Spleen (tissue), 11 donors: ENCODE measurements at regions not wholly inside any gene's neighbourhood (a gene's known extent, or its start where the extent isn't known, plus 50 kb on each side); places are given as distances from the start of the nearest gene placed in this dataset.

ENCODE experiments used
- DNase-seq: peaks from one replicate; pipeline ENCODE4 v3.0.0-alpha.2; 2020
- H3K27ac ChIP-seq, 8 donors: fragments of 200-600 bp; sonication (generic) in 7 of 8; 1 replicate in 4 of 8; 2 replicates in 4 of 8; pipeline versions ENCODE4 v1.5.0 to v1.8.0; 2016 to 2021; ENCODE audit warnings: inconsistent platforms in 4 of 8, mild to moderate bottlenecking in 4 of 8, moderate library complexity in 1 of 8
- H3K27me3 ChIP-seq, 7 donors: fragments of 200-600 bp; sonication (generic) in 6 of 7; replicated peaks in 1 of 7; 1 replicate in 4 of 7; 2 replicates in 3 of 7; pipeline versions ENCODE4 v1.5.0 to v1.8.0; 2016 to 2021; ENCODE audit warnings: inconsistent platforms in 3 of 7, mild to moderate bottlenecking in 1 of 7
- H3K36me3 ChIP-seq, 6 donors: fragments of 200-600 bp; sonication (generic) in 5 of 6; 1 replicate in 4 of 6; 2 replicates in 2 of 6; pipeline versions ENCODE4 v1.5.0 to v1.8.0; 2016 to 2021; ENCODE audit warnings: inconsistent platforms in 2 of 6
- H3K4me1 ChIP-seq, 6 donors: fragments of 200-600 bp; sonication (generic) in 5 of 6; 1 replicate in 3 of 6; 2 replicates in 3 of 6; pipeline versions ENCODE4 v1.5.0 to v1.8.0; 2016 to 2021; ENCODE audit warnings: inconsistent platforms in 3 of 6
- H3K4me3 ChIP-seq, 8 donors: fragments of 200-600 bp; sonication (generic) in 7 of 8; 1 replicate in 4 of 8; 2 replicates in 4 of 8; pipeline versions ENCODE4 v1.5.0 to v1.8.0; 2016 to 2021; ENCODE audit warnings: inconsistent platforms in 4 of 8, mild to moderate bottlenecking in 4 of 8, moderate library complexity in 2 of 8
- H3K9me3 ChIP-seq, 8 donors: fragments of 200-600 bp; sonication (generic) in 7 of 8; 1 replicate in 4 of 8; 2 replicates in 4 of 8; pipeline versions ENCODE4 v1.5.0 to v1.8.0; 2016 to 2021; ENCODE audit warnings: inconsistent platforms in 4 of 8
- CTCF ChIP-seq, 11 experiments: fragments of 200-600 bp in 7 of 11; fragments of 450-650 bp in 4 of 11; sonication (generic) in 4 of 11; IDR thresholded peaks in 8 of 11; conservative IDR thresholded peaks in 3 of 11; 1 replicate in 7 of 11; 2 replicates in 4 of 11; pipeline versions ENCODE4 v1.4.0 to v1.8.0; 2016 to 2021; ENCODE audit warnings: antibody characterized with exemption in 11 of 11, inconsistent platforms in 4 of 11, mild to moderate bottlenecking in 1 of 11
- POLR2A ChIP-seq, 3 donors: fragments of 450-650 bp; IDR thresholded peaks; one replicate each; pipeline ENCODE4 v1.5.1; 2017; ENCODE audit warnings: antibody characterized with exemption in 3 of 3, mild to moderate bottlenecking in 1 of 3
- POLR2AphosphoS5 ChIP-seq, 3 donors: sonication (generic); formaldehyde crosslinking; IDR thresholded peaks; one replicate each; pipeline ENCODE4 v1.5.1; 2017; ENCODE audit warnings: antibody characterized with exemption in 3 of 3
- WGBS, 5 donors: extraction: QIAGEN DNeasy Blood & Tissue Kit in 3 of 5; methylation state at CpG; one replicate each; pipeline versions ENCODE4 v1.1.5 to v1.1.7; 2013 to 2018; 5-methylcytosine and 5-hydroxymethylcytosine counted together
- intact Hi-C: fragments of 100-400 bp; cut with DNase I; formaldehyde crosslinking; loops from one replicate; pipeline ENCODE4 v1.15.0; 2023; ENCODE audit warnings: low total_unique reads
- donor health status: healthy with polysubstance abuse.
- donor health status: DM: no; HTN: no; CAD: no; lungs with moderate emphysema.
- donor health status: DM: no; HTN: no; CAD: no.
- donor health status: Bipolar disorder and iron deficiency.
- donor health status: healthy.
- donor health status: DM: no; HTN: no; CAD: no.
- donor health status: DM: yes; HTN: yes; CAD: no.

- intact Hi-C loops: no loop called here
- H3K27ac ChIP-seq: no peak overlapping the region
- WGBS, 5 donors: 72 to 88% (median 77%) methylated on average over 7 of the region's 7 CpGs
- TF ChIP-seq CTCF (IDR thresholded peaks at IDR 0.05 in 8 of 11, conservative IDR thresholded peaks at IDR 0.05 in 3 of 11) (no peak), POLR2AphosphoS5 (IDR thresholded peaks at IDR 0.05) (no peak), POLR2A (IDR thresholded peaks at IDR 0.05) (no peak)
- H3K9me3 ChIP-seq: no peaks in the 10 kb centered on the region
- H3K27me3 ChIP-seq: no peaks in the 10 kb centered on the region
- no peak overlapping the region for H3K4me3 ChIP-seq
- no peak for DNase-seq
- H3K4me1 ChIP-seq: no peaks in the 10 kb centered on the region
- H3K36me3 ChIP-seq: no peaks in the 10 kb centered on the region
Observed at GRCh38 chr2:177021706-177022343, 190.8 kb upstream of the HNRNPA3 start.

- Histone ChIP-seq H3K4me1 (no peaks in the 10 kb centered on the region), H3K9me3 (no peaks in the 10 kb centered on the region), H3K4me3 (no peak overlapping the region), H3K36me3 (no peaks in the 10 kb centered on the region), H3K27me3 (no peaks in the 10 kb centered on the region), H3K27ac (no peak overlapping the region)
- 77 to 91% (median 83%) methylated on average over 5 of the region's 5 CpGs for WGBS, 5 donors
- TF ChIP-seq POLR2A (IDR thresholded peaks at IDR 0.05): no peak
- no peak for TF ChIP-seq POLR2AphosphoS5 (IDR thresholded peaks at IDR 0.05)
- no peak for TF ChIP-seq CTCF (IDR thresholded peaks at IDR 0.05 in 8 of 11, conservative IDR thresholded peaks at IDR 0.05 in 3 of 11)
- intact Hi-C loops: no loop called here
- no peak for DNase-seq
Observed at GRCh38 chr2:177024765-177025164, 187.8 kb upstream of the HNRNPA3 start.

GRCh38 chr2:177026253-177026652 is 186.3 kb upstream of the HNRNPA3 start:
- no peak overlapping the region for H3K27ac ChIP-seq
- TF ChIP-seq POLR2A (IDR thresholded peaks at IDR 0.05): no peak
- DNase-seq: no peak
- no peaks in the 10 kb centered on the region for H3K27me3 ChIP-seq
- no peaks in the 10 kb centered on the region for H3K4me1 ChIP-seq
- WGBS, 5 donors: 78 to 94% (median 85%) methylated on average over 2 of the region's 2 CpGs
- no peak overlapping the region for H3K4me3 ChIP-seq
- H3K9me3 ChIP-seq: no peaks in the 10 kb centered on the region
- H3K36me3 ChIP-seq: no peaks in the 10 kb centered on the region
- intact Hi-C loops: no loop called here

GRCh38 chr2:177026956-177027355 is 185.6 kb upstream of the HNRNPA3 start:
- no peaks in the 10 kb centered on the region for H3K9me3 ChIP-seq

More at GRCh38 chr2:177026956-177027355, 185.6 kb upstream of the HNRNPA3 start:
- no peaks in the 10 kb centered on the region for H3K36me3 ChIP-seq
- no peak overlapping the region for H3K27ac ChIP-seq
- no peaks in the 10 kb centered on the region for H3K27me3 ChIP-seq
- H3K4me1 ChIP-seq: no peaks in the 10 kb centered on the region
- TF ChIP-seq POLR2AphosphoS5 (IDR thresholded peaks at IDR 0.05) (no peak), POLR2A (IDR thresholded peaks at IDR 0.05) (no peak), CTCF (IDR thresholded peaks at IDR 0.05 in 8 of 11, conservative IDR thresholded peaks at IDR 0.05 in 3 of 11) (no peak)
- H3K4me3 ChIP-seq: no peak overlapping the region
- WGBS, 5 donors: 64 to 88% (median 83%) methylated on average over 2 of the region's 2 CpGs
- no peak for DNase-seq
- intact Hi-C loops: no loop called here
